OCI-M2 (cell line): ENCODE measurements at regions not wholly inside any gene's neighbourhood (a gene's known extent, or its start where the extent isn't known, plus 50 kb on each side); places are given as distances from the start of the nearest gene placed in this dataset.

Experiments
- DNase-seq: peaks from one replicate; lab custom pipeline; 2025; ENCODE audit not compliant: unreplicated experiment; lab: John Stamatoyannopoulos, UW

DNA sequence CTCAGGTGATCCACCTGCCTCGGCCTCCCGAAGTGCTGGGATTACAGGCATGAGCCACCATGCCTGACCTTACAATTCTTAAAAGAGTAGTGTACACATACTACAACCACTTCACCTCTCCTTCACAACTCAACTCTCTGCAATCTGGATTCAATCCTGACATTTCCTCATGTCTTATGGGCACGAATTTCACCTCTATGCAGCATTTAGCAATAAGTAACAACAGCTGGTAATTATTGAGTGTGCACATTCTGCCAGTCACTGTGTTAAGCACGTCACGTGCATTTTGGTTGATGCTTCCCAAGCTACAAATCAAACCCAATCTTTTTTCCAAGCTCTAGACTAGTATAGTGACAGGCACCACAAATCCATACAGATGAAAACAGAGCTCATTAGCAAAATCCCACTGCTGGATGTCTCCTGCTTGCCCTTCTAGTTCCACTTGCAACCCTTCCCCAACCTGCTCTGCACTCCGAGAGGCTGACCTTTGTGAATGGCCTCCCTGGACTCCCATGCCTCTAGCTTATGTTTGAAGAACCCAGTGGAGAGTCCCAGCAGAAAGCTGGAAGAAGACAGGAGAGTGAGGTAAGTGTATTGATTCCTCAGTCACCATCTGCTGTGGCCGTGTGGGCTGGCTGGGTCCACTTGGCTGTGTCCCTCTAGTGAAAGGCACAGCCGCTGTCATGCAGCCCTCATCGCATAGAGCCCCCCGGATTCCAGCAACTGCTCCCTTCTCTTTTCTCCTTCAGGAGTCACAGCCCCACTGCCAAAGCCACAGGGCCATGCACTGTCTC, 176.5 kb downstream of the MEX3B start:
- no peak for DNase-seq

- no peak for DNase-seq
Measured at GRCh38 chr15:81865850-81866537, 179.8 kb downstream of the MEX3B start.

GRCh38 chr15:81863162-81863561, 182.7 kb downstream of the MEX3B start:
- DNase-seq, result no peak

DNA sequence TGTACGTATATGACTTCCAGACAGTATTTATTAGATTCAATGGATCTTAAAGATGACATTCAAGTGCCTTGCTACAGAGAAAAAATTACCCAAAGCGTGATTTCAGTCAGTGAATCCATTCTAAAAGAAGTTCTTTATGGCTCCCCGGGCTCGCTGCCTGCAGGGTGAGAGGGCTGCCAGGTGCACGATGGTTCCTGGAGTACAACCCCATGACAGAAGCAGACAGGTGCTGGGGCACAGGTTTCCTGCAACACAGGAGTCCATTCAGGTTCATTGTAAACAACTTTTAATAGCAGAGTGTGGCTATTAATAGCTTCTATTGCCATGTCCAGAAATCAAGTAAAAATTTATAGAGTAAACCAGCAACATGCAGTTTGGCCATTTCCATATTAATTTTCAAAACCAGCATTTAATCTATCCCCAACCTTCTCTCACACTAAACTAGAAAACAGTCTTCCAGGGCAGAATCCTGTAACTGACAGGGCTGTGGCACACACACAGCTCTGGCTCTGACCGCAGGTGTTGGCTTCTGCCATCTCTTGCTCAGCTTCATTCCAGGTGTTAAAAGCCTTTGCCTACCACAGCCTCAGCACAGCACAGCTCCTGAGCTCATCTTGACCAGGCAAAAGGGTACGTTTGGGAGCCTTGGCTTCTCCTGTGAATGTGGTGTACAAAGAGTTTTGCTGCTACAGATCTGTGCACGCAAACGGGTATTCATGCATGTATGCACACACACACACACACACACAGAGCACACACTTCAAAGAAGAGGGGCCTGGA, 185.9 kb downstream of the MEX3B start:
- no peak for DNase-seq

DNA sequence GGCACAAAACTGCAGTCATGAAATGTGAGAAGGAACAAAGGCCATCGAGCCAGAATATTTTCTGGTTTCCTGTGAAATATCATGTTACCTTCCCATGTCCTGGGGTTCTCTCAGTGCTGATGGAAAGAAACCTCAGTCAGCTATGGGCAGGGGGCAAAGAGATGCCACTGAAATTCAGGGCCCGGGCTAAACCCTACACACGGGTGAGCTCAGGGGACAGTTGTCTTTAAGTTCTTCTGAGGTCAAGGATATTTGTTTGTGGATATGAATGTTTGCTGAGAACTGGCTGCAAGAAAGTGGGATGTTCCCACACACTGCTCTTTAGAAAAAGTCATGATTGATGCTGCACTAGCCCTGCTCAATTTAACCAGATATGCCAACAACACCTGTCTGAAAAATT, 187.2 kb downstream of the MEX3B start:
- DNase-seq, result no peak

DNA sequence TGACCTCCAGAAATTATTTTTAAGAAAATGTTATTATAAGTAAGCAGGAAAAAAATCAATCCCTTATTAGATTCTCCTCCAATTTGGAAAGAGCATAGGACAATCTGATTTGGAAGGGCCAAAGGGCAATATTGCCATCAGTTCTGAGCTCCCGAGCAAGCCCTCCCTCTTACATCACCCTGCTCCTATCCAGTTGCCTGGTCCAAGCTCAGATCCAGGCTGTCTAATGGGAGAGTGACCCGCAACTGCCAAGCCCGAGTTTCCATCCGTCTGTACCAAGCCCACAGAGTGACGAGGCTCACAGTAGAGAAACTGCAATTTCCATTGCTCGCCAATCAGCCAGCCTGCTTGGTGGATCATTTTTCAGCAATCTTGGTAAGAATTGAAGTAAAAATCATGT, 187.7 kb downstream of the MEX3B start:
- DNase-seq, result no peak

DNA sequence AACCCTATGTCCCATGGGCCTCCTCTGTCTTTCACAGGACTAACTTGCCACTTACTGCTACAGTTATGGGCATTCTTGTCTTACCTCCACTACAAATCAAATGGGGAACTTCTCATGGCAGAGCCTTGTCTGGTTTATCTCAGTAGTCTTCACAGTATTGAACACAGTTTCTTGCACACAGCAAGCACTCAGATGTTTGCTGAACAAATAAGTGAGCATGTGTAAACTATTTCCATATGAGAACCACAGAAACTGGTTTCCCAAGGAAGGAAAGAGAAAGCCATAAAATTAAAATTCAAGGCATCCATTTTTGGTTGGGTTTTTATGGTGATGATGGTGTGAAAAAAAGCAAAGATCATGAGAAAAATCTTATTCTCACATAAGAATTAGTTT, 189.2 kb downstream of the MEX3B start:
- DNase-seq, result no peak

DNA sequence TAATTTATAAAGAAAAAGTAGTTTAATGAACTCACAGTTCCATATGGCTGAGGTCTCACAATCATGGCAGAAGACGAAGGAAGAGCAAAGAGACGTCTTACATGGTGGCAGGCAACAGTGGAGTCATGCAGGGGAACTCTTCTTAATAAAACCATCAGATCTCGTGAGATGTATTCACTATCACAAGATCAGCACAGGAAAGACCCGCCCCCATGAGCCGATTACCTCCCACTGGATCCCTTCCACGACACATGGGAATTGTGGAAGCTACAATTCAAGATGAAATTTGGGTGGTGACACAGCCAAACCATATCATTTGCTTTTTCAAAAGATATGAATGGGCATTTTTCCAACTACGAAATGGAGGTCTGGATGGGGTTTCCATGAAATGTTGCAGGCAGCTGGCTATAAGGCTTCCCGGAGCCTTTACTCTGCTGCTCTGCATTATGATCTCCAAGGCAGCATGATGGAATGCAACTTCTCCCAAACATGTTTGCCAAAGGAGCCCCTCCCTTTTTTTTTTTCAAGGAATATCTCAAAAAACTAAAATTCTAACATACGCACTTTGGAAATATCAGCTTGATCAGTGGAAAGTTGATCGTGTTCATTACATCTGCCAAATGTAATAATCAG, 189.7 kb downstream of the MEX3B start:
- DNase-seq, result no peak

- DNase-seq, result no peak
Measured at GRCh38 chr15:81853150-81853748, 192.6 kb downstream of the MEX3B start.

DNA sequence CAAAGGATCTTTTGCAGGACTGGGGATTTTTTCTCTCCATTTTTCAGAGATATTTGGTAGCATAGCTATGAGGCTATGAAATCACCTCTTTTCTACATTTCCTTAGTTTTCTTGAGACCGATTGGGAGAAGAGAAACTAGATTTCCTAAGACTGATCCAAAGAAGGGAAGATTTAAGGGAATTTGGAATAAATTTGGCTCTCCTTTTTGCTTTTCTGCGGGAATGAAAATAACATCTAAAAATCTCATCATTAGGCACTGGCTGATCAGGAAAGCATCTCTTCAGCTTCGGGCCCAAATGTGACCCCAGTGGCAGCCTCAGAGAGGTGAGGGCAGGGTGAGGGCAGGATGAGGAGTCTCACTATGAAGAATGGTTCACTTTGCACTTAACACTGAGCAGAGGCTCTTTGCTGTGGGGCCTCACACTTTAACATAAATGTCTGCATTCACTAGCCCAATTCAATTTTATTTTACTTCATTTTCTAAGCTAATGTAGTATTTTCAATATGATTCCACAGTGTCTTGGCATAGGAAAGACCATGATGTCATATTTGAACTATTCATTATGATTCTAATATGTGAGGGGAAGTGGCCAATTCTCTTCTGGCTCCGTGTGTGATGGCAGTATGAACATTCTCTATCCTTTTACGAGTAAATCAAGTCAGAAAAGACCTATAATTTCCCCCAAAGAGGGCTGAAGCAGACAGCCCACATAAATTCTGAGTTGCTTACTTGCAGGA, 193.2 kb downstream of the MEX3B start:
- no peak for DNase-seq

DNA sequence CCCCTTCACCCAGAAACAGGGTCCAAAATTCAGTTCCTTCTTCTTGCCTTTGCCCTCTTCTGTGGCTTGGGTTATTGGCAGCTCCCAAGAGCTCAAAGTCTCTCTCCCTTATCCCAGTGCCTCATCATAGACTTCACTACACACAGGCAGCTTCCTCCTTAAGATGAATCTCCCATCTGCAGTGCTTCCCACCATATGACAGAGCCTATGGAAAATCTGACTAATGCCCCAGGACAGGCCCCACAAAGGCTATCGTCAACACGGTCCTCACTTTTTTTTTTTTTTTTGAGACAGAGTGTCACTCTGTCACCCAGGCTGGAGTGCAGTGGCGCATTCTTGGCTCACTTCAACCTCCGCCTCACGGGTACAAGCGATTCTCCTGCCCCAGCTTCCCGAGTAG, 194.1 kb downstream of the MEX3B start:
- no peak for DNase-seq

GRCh38 chr15:81851325-81851724, 194.5 kb downstream of the MEX3B start:
- DNase-seq, result no peak

DNA sequence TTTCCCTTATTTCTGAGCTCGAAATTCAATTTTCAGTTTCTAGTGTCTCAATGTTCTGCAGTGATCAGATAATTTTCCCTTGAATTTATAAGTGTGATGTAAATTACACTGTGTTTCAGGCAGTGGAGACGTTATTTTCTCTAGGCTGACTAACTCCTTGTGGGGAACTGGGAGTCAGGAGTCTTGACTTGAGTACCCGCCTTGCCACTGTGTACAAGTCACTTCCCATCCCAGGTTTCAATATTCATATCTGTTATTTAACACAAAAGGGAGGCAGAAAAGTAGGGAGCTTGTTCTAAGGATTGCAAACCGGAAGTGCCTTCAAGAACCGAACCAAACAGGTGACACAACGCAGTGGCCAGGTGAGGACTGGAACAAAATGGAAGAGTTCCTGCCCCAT, 196.5 kb downstream of the MEX3B start:
- DNase-seq, result no peak

GRCh38 chr15:81848701-81849100, 197.1 kb downstream of the MEX3B start:
- DNase-seq, result no peak

- DNase-seq, result no peak
Measured at GRCh38 chr15:81843757-81844407, 201.9 kb downstream of the MEX3B start.

GRCh38 chr15:81843226-81843625, 202.6 kb downstream of the MEX3B start:
- no peak for DNase-seq

DNA sequence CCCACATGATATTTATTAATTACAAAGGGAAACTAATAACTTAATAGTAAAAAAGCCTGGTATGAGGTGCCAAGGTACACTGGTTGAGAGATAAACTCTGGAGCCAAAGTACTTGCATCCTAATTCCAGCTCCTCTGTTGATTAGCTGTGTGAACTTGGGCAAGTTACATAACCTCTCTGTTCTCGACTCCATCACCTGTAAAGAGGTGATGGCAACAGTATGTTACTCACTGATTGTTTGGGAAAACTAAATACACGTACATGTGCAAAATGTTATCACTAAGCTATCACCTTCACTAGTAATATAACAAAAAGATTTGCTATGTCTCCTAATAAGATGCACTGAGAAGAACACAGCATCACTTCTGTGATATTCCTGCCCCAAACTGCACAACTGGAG, 206.4 kb downstream of the MEX3B start:
- DNase-seq, result no peak

GRCh38 chr15:81835731-81836130, 210.1 kb downstream of the MEX3B start:
- DNase-seq, result no peak

- no peak for DNase-seq
Measured at GRCh38 chr15:81830520-81830919, 215.3 kb downstream of the MEX3B start.

DNA sequence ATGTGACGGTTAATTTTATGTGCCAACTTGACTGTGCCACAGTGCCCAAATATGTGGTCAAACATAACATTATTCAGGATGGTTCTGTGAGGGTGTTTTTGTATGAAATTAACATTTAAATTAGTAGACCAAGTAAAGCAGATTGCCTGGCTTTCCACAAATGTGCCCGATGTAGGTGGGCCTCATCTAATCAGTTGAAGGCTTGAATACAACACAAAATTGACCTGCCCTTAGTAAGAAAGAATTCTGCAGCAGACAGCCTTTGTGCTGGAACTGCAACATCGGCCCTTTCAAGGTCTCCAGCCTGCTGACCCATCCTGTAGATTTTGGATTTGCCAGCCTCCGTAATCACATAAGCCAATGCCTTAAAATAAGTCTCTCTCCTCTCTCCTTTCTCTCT, 215.9 kb downstream of the MEX3B start:
- DNase-seq, result no peak
